MM.1S (cell line): ENCODE measurements at regions not wholly inside any gene's neighbourhood (a gene's known extent, or its start where the extent isn't known, plus 50 kb on each side); places are given as distances from the start of the nearest gene placed in this dataset.

Experiments used
- DNase-seq: peaks from one replicate; pipeline ENCODE4 v3.0.0-alpha.2; 2015
- H2AFZ ChIP-seq: fragments of 300-600 bp; sonication (generic); 2 replicates; pipeline ENCODE4 v1.6.0; 2016; ENCODE audit warnings: antibody characterized with exemption, low read length
- H3F3A ChIP-seq: fragments of 300-600 bp; sonication (generic); 2 replicates; pipeline ENCODE4 v1.6.1; 2016; ENCODE audit warnings: mild to moderate bottlenecking, antibody characterized with exemption, low read length, moderate library complexity, mixed read lengths; ENCODE audit not compliant: insufficient read depth
- H3K27ac ChIP-seq: fragments of 300-600 bp; sonication (generic); 2 replicates; pipeline ENCODE4 v1.5.1; 2016; ENCODE audit warnings: mild to moderate bottlenecking, low read length
- H3K27me3 ChIP-seq: fragments of 300-600 bp; sonication (generic); replicated peaks from 2 replicates; pipeline ENCODE4 v1.6.0; 2016; ENCODE audit warnings: low read length; ENCODE audit not compliant: insufficient read depth
- H3K36me3 ChIP-seq: fragments of 300-600 bp; sonication (generic); replicated peaks from 2 replicates; pipeline ENCODE4 v1.6.1; 2016; ENCODE audit warnings: mild to moderate bottlenecking, low read length, mixed read lengths; ENCODE audit not compliant: insufficient read depth
- H3K4me1 ChIP-seq: fragments of 300-600 bp; sonication (generic); 2 replicates; pipeline ENCODE4 v1.6.1; 2016; ENCODE audit warnings: low read length, mixed read lengths
- H3K4me2 ChIP-seq: fragments of 300-600 bp; sonication (generic); 2 replicates; pipeline ENCODE4 v1.6.0; 2016; ENCODE audit warnings: low read depth, low read length
- H3K4me3 ChIP-seq: fragments of 300-600 bp; sonication (generic); 2 replicates; pipeline ENCODE4 v1.5.1; 2016; ENCODE audit warnings: low read length, mixed read lengths
- H3K79me2 ChIP-seq: fragments of 300-600 bp; sonication (generic); 2 replicates; pipeline ENCODE4 v1.6.1; 2016; ENCODE audit warnings: mixed run types, low read length, mixed read lengths
- H3K9ac ChIP-seq: fragments of 300-600 bp; sonication (generic); 2 replicates; pipeline ENCODE4 v1.6.1; 2016; ENCODE audit warnings: low read length, mixed read lengths
- H3K9me2 ChIP-seq: fragments of 300-600 bp; sonication (generic); replicated peaks from 2 replicates; pipeline ENCODE4 v1.6.1; 2016; ENCODE audit warnings: mild to moderate bottlenecking, low read length, mixed read lengths; ENCODE audit not compliant: insufficient read depth
- H3K9me3 ChIP-seq: fragments of 300-600 bp; sonication (generic); replicated peaks from 2 replicates; pipeline ENCODE4 v1.6.1; 2016; ENCODE audit warnings: mild to moderate bottlenecking, low read length, mixed read lengths; ENCODE audit not compliant: insufficient read depth
- H4K20me1 ChIP-seq: fragments of 300-600 bp; sonication (generic); 2 replicates; pipeline ENCODE4 v1.6.1; 2016; ENCODE audit warnings: mild to moderate bottlenecking, low read length, moderate library complexity, mixed read lengths; ENCODE audit not compliant: insufficient read depth
- CTCF ChIP-seq: fragments of 300-600 bp; sonication (generic); IDR thresholded peaks from 2 replicates; pipeline ENCODE4 v1.5.1; 2016; ENCODE audit warnings: antibody characterized with exemption, low read length, mixed read lengths
- EZH2 ChIP-seq: fragments of 300-600 bp; sonication (generic); optimal IDR thresholded peaks from 2 replicates; pipeline ENCODE3; 2017; ENCODE audit warnings: low read depth, mild to moderate bottlenecking, antibody characterized with exemption, low read length, mixed read lengths
- EZH2phosphoT487 ChIP-seq: fragments of 300-600 bp; sonication (generic); IDR thresholded peaks from 2 replicates; pipeline ENCODE4 v1.6.1; 2018; ENCODE audit warnings: antibody characterized with exemption, low read length

- H3K4me3 ChIP-seq: no peak overlapping the region
- no peaks in the 10 kb centered on the region for H3K27me3 ChIP-seq
- no peaks in the 10 kb centered on the region for H3K36me3 ChIP-seq
- H3K4me2 ChIP-seq: no peak overlapping the region
- H3K9me2 ChIP-seq: no peaks in the 10 kb centered on the region
- TF ChIP-seq CTCF (no peak), EZH2 (no peak), EZH2phosphoT487 (no peak)
- H3K27ac ChIP-seq: no peak overlapping the region
- H2AFZ ChIP-seq: no peak overlapping the region
- no peak overlapping the region for H3K9ac ChIP-seq
- H3K9me3 ChIP-seq: no peaks in the 10 kb centered on the region
- no peaks in the 10 kb centered on the region for H3K79me2 ChIP-seq
- no peaks in the 10 kb centered on the region for H3K4me1 ChIP-seq
- no peaks in the 10 kb centered on the region for H4K20me1 ChIP-seq
- DNase-seq: no peak
- no peaks in the 10 kb centered on the region for H3F3A ChIP-seq
These were observed 336.0 kb downstream of the HGF start for GRCh38 chr7:81433692-81434331.

GRCh38 chr7:81433206-81433605 lies 336.6 kb downstream of the HGF start:
- no peak for DNase-seq
- TF ChIP-seq EZH2 (no peak), EZH2phosphoT487 (no peak), CTCF (no peak)

GRCh38 chr7:81430761-81431160 lies 339.1 kb downstream of the HGF start:
- Histone ChIP-seq H3K9ac (no peak overlapping the region), H3K36me3 (no peaks in the 10 kb centered on the region), H3F3A (no peaks in the 10 kb centered on the region), H4K20me1 (no peaks in the 10 kb centered on the region), H3K4me2 (no peak overlapping the region), H3K4me1 (no peaks in the 10 kb centered on the region), H3K27ac (no peak overlapping the region), H3K9me3 (no peaks in the 10 kb centered on the region), H3K79me2 (no peaks in the 10 kb centered on the region), H2AFZ (no peak overlapping the region), H3K4me3 (no peak overlapping the region), H3K27me3 (no peaks in the 10 kb centered on the region), H3K9me2 (no peaks in the 10 kb centered on the region)
- no peak for TF ChIP-seq EZH2
- DNase-seq: no peak

More at GRCh38 chr7:81433206-81433605, 336.6 kb downstream of the HGF start:
- no peak overlapping the region for H3K9ac ChIP-seq
- no peaks in the 10 kb centered on the region for H3F3A ChIP-seq
- no peaks in the 10 kb centered on the region for H3K27me3 ChIP-seq
- no peaks in the 10 kb centered on the region for H3K9me2 ChIP-seq
- no peak overlapping the region for H3K27ac ChIP-seq
- H3K79me2 ChIP-seq: no peaks in the 10 kb centered on the region
- no peak overlapping the region for H3K4me2 ChIP-seq
- no peaks in the 10 kb centered on the region for H3K36me3 ChIP-seq
- no peak overlapping the region for H3K4me3 ChIP-seq
- H4K20me1 ChIP-seq: no peaks in the 10 kb centered on the region
- H3K9me3 ChIP-seq: no peaks in the 10 kb centered on the region
- H2AFZ ChIP-seq: no peak overlapping the region
- H3K4me1 ChIP-seq: no peaks in the 10 kb centered on the region

- Histone ChIP-seq H4K20me1 (no peaks in the 10 kb centered on the region), H3K4me3 (no peak overlapping the region), H3K27ac (no peak overlapping the region), H3K27me3 (no peaks in the 10 kb centered on the region), H3K9me2 (no peaks in the 10 kb centered on the region), H3K36me3 (no peaks in the 10 kb centered on the region), H3K4me1 (no peaks in the 10 kb centered on the region), H3K9ac (no peak overlapping the region), H2AFZ (no peak overlapping the region), H3F3A (no peaks in the 10 kb centered on the region), H3K4me2 (no peak overlapping the region), H3K9me3 (no peaks in the 10 kb centered on the region), H3K79me2 (no peaks in the 10 kb centered on the region)
- no peak for TF ChIP-seq CTCF
- TF ChIP-seq EZH2phosphoT487: no peak
- TF ChIP-seq EZH2: no peak
- DNase-seq: no peak
These were observed 339.7 kb downstream of the HGF start for GRCh38 chr7:81430150-81430549.
